CD14-positive monocyte (primary cell): ENCODE measurements at regions not wholly inside any gene's neighbourhood (a gene's known extent, or its start where the extent isn't known, plus 50 kb on each side); places are given as distances from the start of the nearest gene placed in this dataset.

Experiments used
- DNase-seq, 3 donors: peaks; one replicate each; pipeline ENCODE4 v3.0.0-alpha.2; 2011 to 2022
- H2AFZ ChIP-seq: 2 replicates; pipeline ENCODE4 v1.6.0; 2012; ENCODE audit warnings: mild to moderate bottlenecking, low read depth, low read length, inconsistent platforms; ENCODE audit not compliant: insufficient read depth, poor library complexity, severe bottlenecking
- H3K27ac ChIP-seq, 2 donors: 1 replicate in 1 of 2; 2 replicates in 1 of 2; pipeline ENCODE4 v1.5.1; 2012 to 2013; ENCODE audit warnings: low read length in 2 of 2, control low read depth in 1 of 2, inconsistent platforms in 1 of 2, low read depth in 1 of 2, mild to moderate bottlenecking in 1 of 2
- H3K27me3 ChIP-seq, 2 donors: one replicate each; pipeline versions ENCODE4 v1.6.0 to v1.6.1; 2011 to 2013; ENCODE audit warnings: low read length in 2 of 2; ENCODE audit not compliant: control insufficient read depth in 2 of 2, insufficient read depth in 2 of 2
- H3K36me3 ChIP-seq, 2 donors: replicated peaks in 1 of 2; 1 replicate in 1 of 2; 2 replicates in 1 of 2; pipeline versions ENCODE4 v1.5.1 to v1.6.1; 2012 to 2013; ENCODE audit warnings: low read length in 2 of 2, control low read depth in 1 of 2, inconsistent platforms in 1 of 2, mild to moderate bottlenecking in 1 of 2; ENCODE audit not compliant: insufficient read depth in 2 of 2, control insufficient read depth in 1 of 2
- H3K4me1 ChIP-seq, 2 donors: 1 replicate in 1 of 2; 2 replicates in 1 of 2; pipeline versions ENCODE4 v1.5.1 to v1.6.1; 2012 to 2013; ENCODE audit warnings: low read length in 2 of 2, control low read depth in 1 of 2, inconsistent platforms in 1 of 2, mild to moderate bottlenecking in 1 of 2, moderate library complexity in 1 of 2; ENCODE audit not compliant: insufficient read depth in 2 of 2, control insufficient read depth in 1 of 2
- H3K4me2 ChIP-seq: replicated peaks from 2 replicates; pipeline ENCODE3; 2012; ENCODE audit warnings: low read length, moderate library complexity, mild to moderate bottlenecking; ENCODE audit not compliant: poor library complexity, severe bottlenecking; ENCODE audit errors: extremely low read depth
- H3K4me3 ChIP-seq, 3 experiments: fragments of 200-600 bp in 1 of 3; sonication (generic) in 1 of 3; replicated peaks in 1 of 3; 1 replicate in 2 of 3; 2 replicates in 1 of 3; pipeline ENCODE4 v1.5.1; 2011 to 2013; ENCODE audit warnings: low read length in 3 of 3, mild to moderate bottlenecking in 3 of 3, control low read depth in 2 of 3, low read depth in 2 of 3, inconsistent platforms in 1 of 3, moderate library complexity in 1 of 3
- H3K79me2 ChIP-seq: 2 replicates; pipeline ENCODE4 v1.6.0; 2012; ENCODE audit warnings: mild to moderate bottlenecking, control low read depth, inconsistent platforms, low read length, moderate library complexity; ENCODE audit not compliant: insufficient read depth
- H3K9ac ChIP-seq: 2 replicates; pipeline ENCODE4 v1.6.0; 2017; ENCODE audit warnings: low read length, mild to moderate bottlenecking; ENCODE audit not compliant: insufficient read depth, poor library complexity, severe bottlenecking
- H3K9me3 ChIP-seq, 2 donors: replicated peaks in 1 of 2; 1 replicate in 1 of 2; 2 replicates in 1 of 2; pipeline versions ENCODE4 v1.5.1 to v1.6.1; 2012 to 2013; ENCODE audit warnings: low read length in 2 of 2, control low read depth in 1 of 2; ENCODE audit not compliant: control insufficient read depth in 1 of 2, insufficient read depth in 1 of 2
- H4K20me1 ChIP-seq: 2 replicates; pipeline ENCODE4 v1.6.0; 2012; ENCODE audit warnings: mild to moderate bottlenecking, low read length, control low read depth, moderate library complexity; ENCODE audit not compliant: insufficient read depth
- H3K27ac Mint-ChIP-seq, 7 donors: one replicate each; pipeline ENCODE4 v1.8.0; 2020; ENCODE audit warnings: mild to moderate bottlenecking in 7 of 7, mixed read lengths in 7 of 7, moderate library complexity in 6 of 7, inconsistent platforms in 2 of 7
- H3K27me3 Mint-ChIP-seq, 3 donors: one replicate each; pipeline ENCODE4 v1.8.0; 2021 to 2022; ENCODE audit warnings: low read depth in 3 of 3, mild to moderate bottlenecking in 3 of 3, mixed read lengths in 3 of 3, moderate library complexity in 3 of 3, inconsistent platforms in 1 of 3
- H3K36me3 Mint-ChIP-seq, 2 donors: one replicate each; pipeline ENCODE4 v1.8.0; 2020; ENCODE audit warnings: mixed read lengths in 2 of 2, inconsistent platforms in 1 of 2, mild to moderate bottlenecking in 1 of 2
- H3K4me1 Mint-ChIP-seq: one replicate; pipeline ENCODE4 v1.8.0; 2020; ENCODE audit warnings: mild to moderate bottlenecking, mixed read lengths
- H3K4me3 Mint-ChIP-seq, 2 donors: one replicate each; pipeline ENCODE4 v1.8.0; 2020; ENCODE audit warnings: mild to moderate bottlenecking in 2 of 2, mixed read lengths in 2 of 2, moderate library complexity in 1 of 2
- H3K9me3 Mint-ChIP-seq, 7 donors: one replicate each; pipeline ENCODE4 v1.8.0; 2020 to 2022; ENCODE audit warnings: mixed read lengths in 7 of 7, mild to moderate bottlenecking in 6 of 7, moderate library complexity in 6 of 7, inconsistent platforms in 2 of 7
- CTCF ChIP-seq: fragments of 200-600 bp; IDR thresholded peaks from one replicate; pipeline ENCODE4 v1.8.0; 2022; ENCODE audit warnings: antibody characterized with exemption, mild to moderate bottlenecking
- WGBS: methylation state at CpG from one replicate; pipeline ENCODE4 v1.1.5; 2013; ENCODE audit warnings: missing lambda C conversion rate; ENCODE audit not compliant: insufficient coverage; 5-methylcytosine and 5-hydroxymethylcytosine counted together
- intact Hi-C, 2 donors: fragments of 100-400 bp; cut with micrococcal nuclease; formaldehyde crosslinking; loops; one replicate each; pipeline versions ENCODE4 v1.15.0 to v1.15.1; 2023

GRCh38 chr16:6956511-6956910, 376.1 kb upstream of the RBFOX1 start:
- H4K20me1 ChIP-seq, result no peaks in the 10 kb centered on the region
- H3K4me3 ChIP-seq, result no peak overlapping the region
- no peaks in the 10 kb centered on the region for H3K36me3 Mint-ChIP-seq
- no peaks in the 10 kb centered on the region for H3K9me3 ChIP-seq
- no peak overlapping the region for H3K4me3 Mint-ChIP-seq
- H3K27ac Mint-ChIP-seq, result no peak overlapping the region
- H3K79me2 ChIP-seq, result no peaks in the 10 kb centered on the region
- DNase-seq, result no peak
- H2AFZ ChIP-seq, result no peak overlapping the region
- H3K4me1 ChIP-seq, result no peaks in the 10 kb centered on the region
- no peak overlapping the region for H3K9ac ChIP-seq
- no peaks in the 10 kb centered on the region for H3K27me3 ChIP-seq
- no peak overlapping the region for H3K27ac ChIP-seq
- intact Hi-C loops, result no loop called here
- peaks cover 0 to 4% (median 2%) of the 10 kb centered on the region in 7 donors for H3K9me3 Mint-ChIP-seq
- no peak overlapping the region for H3K4me2 ChIP-seq
- H3K4me1 Mint-ChIP-seq, result no peaks in the 10 kb centered on the region
- WGBS, result 90% methylated on average over 1 of the region's 3 CpGs
- no peak for TF ChIP-seq CTCF
- no peaks in the 10 kb centered on the region for H3K27me3 Mint-ChIP-seq
- H3K36me3 ChIP-seq, result no peaks in the 10 kb centered on the region

GRCh38 chr16:6955303-6955702, 377.3 kb upstream of the RBFOX1 start:
- Histone ChIP-seq H3K9ac (no peak overlapping the region), H3K79me2 (no peaks in the 10 kb centered on the region), H3K4me1 (no peaks in the 10 kb centered on the region), H4K20me1 (no peaks in the 10 kb centered on the region), H3K4me2 (no peak overlapping the region), H3K4me3 (no peak overlapping the region), H3K36me3 (no peaks in the 10 kb centered on the region), H2AFZ (no peak overlapping the region), H3K27me3 (no peaks in the 10 kb centered on the region), H3K27ac (no peak overlapping the region), H3K9me3 (no peaks in the 10 kb centered on the region)
- H3K36me3 Mint-ChIP-seq, result no peaks in the 10 kb centered on the region
- TF ChIP-seq CTCF, result no peak
- no peak overlapping the region for H3K4me3 Mint-ChIP-seq
- peaks cover 0 to 5% (median 0%) of the 10 kb centered on the region in 7 donors for H3K9me3 Mint-ChIP-seq
- no peak overlapping the region for H3K27ac Mint-ChIP-seq
- intact Hi-C loops, result no loop called here
- H3K4me1 Mint-ChIP-seq, result no peaks in the 10 kb centered on the region
- no peak for DNase-seq
- H3K27me3 Mint-ChIP-seq, result peaks cover 0 to 2% (median 0%) of the 10 kb centered on the region in 3 donors
- no CpG with 5 or more reads among the region's 3 CpGs for WGBS
